GF-D8 (cell line): ENCODE measurements at regions not wholly inside any gene's neighbourhood (a gene's known extent, or its start where the extent isn't known, plus 50 kb on each side); places are given as distances from the start of the nearest gene placed in this dataset.

Experiments
- DNase-seq: peaks from one replicate; lab custom pipeline; 2025; lab: John Stamatoyannopoulos, UW

DNA sequence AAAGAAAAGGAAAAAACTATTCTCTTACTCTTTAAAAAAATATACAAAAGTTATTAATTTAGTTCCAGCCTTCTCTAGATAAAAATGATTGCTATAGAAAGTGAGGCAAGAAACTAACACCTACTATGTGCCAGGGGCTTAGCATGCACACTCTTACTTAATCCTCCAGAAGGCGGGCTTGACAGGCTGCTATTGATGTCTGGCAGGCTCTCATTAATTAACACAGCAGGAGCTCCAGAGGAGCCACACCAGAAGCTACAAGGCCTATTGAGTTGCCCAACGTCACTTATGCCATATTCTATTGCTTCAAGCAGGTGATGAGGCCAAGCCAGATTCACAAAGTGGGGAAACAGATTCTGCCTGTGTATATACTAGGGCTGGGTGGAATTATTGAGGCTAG, 54.6 kb upstream of the CLINT1 start:
- no peak for DNase-seq

DNA sequence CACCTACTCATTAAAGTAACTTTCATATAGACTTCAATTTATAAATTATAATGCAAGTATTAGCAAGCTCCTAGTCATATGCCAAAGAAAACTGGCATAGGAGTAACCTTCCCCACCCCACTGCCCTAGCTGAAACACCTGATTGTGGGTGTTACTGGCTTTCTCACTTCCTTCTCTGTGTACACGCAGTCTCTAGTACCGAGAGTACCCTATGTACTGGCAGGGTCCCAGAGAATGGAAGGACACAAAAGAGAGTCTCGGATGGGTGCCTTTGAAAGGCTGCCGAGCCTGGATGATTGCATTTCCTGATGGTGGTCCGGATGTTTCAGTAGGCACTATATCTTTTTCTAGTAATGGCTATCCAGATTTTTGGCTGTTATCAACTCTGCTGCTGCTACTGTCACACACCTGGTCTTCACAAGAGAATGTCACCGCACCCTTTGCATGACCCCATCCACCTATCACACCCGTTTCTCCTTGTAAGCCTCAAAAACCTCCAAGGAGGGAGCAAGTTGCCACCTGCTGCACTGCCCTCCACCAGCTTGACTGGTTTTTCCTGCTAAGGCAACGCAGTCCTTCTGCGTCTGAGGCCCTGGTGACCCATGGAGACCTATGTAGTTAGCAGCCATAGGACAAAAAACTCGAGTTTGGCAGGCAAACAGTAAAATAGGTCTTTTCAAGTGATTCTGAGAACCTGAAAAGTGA, 53.8 kb upstream of the CLINT1 start:
- DNase-seq, result no peak

DNA sequence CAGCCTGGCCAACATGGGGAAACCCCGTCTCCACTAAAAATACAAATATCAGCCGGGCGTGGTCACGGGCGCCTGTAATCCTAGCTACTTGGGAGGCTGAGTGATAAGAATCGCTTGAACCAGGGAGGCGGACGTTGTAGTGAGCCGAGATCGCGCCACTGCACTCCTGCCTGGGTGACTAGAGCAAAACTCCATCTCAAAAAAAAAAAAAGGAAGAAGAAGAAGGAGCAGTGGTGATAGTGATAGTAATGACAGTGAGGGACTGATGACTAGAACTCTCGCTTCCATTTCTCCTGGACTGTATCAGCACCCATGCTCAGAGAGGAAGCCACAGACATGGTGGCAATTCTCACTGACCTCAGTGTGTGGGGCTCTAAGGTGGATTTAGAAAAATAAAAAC, 52.6 kb upstream of the CLINT1 start:
- DNase-seq, result no peak
